GM12864 (cell line): ENCODE measurements at regions not wholly inside any gene's neighbourhood (a gene's known extent, or its start where the extent isn't known, plus 50 kb on each side); places are given as distances from the start of the nearest gene placed in this dataset.

ENCODE experiments used
- DNase-seq: peaks from one replicate; pipeline ENCODE4 v3.0.0-alpha.2; 2011; ENCODE audit warnings: low read depth
- H3K4me3 ChIP-seq: 2 replicates; pipeline ENCODE4 v1.5.1; 2011; ENCODE audit warnings: mild to moderate bottlenecking, low read depth, low read length, control low read depth
- TF ChIP-seq, protein P1 (sequence below): IDR thresholded peaks from 2 replicates; pipeline ENCODE4 v1.5.1; 2011; ENCODE audit warnings: low read depth, mild to moderate bottlenecking, moderate library complexity, low read length, control low read depth, inconsistent platforms; ENCODE audit errors: missing control alignments

DNA sequence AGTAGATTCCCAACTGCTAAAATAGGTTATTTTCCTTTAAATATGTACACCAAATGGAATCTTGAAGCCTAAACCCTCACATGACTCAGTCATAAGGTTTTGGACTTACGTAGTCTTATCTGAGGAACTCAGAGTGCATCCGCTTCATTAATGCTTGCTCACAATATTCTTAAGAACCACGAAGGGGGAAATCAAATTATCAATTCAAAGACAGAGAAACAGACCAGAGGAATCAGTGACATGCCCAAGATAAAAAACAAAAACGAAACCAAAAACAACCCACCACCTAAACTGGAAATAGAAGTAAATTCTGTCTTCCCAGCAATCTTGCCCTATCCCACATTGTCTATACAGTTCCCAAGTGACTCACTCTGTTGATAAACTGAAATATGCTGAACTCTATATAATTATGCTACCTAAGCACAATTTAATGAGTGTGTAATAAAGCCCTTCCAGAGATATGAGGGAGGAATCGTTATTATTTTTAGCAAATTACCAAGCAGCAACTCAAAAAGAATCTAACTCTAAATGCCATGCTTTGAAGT, 135.4 kb upstream of the CBLB start:
- no peak overlapping the region for H3K4me3 ChIP-seq
- DNase-seq = no peak
- TF ChIP-seq, protein P1, sequence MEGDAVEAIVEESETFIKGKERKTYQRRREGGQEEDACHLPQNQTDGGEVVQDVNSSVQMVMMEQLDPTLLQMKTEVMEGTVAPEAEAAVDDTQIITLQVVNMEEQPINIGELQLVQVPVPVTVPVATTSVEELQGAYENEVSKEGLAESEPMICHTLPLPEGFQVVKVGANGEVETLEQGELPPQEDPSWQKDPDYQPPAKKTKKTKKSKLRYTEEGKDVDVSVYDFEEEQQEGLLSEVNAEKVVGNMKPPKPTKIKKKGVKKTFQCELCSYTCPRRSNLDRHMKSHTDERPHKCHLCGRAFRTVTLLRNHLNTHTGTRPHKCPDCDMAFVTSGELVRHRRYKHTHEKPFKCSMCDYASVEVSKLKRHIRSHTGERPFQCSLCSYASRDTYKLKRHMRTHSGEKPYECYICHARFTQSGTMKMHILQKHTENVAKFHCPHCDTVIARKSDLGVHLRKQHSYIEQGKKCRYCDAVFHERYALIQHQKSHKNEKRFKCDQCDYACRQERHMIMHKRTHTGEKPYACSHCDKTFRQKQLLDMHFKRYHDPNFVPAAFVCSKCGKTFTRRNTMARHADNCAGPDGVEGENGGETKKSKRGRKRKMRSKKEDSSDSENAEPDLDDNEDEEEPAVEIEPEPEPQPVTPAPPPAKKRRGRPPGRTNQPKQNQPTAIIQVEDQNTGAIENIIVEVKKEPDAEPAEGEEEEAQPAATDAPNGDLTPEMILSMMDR = no peak

DNA sequence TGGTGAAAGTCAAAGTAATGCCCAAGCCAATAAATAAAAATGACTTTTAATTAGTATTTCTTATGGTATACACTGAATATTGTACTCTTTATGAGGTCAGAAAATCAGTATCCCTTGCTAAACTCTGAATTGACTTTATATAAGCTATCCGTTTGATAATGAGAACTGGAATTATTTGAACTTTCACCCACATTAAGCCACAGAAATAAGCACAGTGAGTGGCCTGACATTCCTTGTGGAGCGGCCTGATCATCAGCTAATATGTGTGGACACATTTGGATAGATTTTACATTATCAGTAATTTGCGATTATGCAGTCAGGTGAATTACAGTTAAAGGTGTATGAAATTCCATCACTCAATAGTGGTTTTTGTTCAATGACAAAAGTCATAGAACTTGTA, 136.0 kb upstream of the CBLB start:
- TF ChIP-seq, protein P1 = no peak
- no peak for DNase-seq
- no peak overlapping the region for H3K4me3 ChIP-seq

DNA sequence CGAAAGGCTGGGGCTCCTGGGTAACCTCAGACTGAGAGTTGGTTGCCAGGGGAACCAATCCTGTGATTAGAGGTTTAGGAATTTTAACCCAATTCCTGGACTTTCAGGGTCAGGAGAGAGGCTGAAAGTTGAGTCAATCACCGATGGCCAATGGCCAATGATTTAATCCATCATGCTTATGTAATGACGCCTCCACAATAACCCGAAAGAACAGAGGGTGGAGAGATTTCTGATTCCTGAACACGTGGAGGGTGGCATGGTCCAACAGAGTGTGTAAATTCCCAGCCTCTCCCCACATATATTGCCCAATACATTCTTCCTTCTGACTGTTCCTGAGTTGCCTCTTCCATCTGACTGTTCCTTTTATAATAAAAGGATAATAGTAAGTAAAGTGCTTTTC, 137.2 kb upstream of the CBLB start:
- no peak for DNase-seq
- no peak overlapping the region for H3K4me3 ChIP-seq
- TF ChIP-seq, protein P1 = no peak

DNA sequence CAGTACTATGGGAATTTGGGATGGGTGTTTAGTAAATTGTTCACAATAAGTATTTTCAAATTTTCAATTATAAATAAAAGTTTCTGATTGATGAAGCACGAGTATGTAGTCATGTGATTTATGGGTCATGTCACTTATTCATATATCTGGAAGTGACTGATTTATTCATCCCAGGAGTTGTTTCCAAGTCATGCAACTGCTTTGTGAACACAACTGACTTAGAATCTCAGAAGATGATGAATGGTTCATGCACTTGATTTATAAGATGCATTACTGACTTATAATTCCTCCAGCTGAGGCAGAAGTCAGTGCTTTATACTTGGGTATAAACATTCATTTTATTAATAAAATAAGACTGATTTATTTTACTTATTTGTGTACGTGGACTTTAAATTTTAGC, 137.8 kb upstream of the CBLB start:
- TF ChIP-seq, protein P1 = no peak

DNA sequence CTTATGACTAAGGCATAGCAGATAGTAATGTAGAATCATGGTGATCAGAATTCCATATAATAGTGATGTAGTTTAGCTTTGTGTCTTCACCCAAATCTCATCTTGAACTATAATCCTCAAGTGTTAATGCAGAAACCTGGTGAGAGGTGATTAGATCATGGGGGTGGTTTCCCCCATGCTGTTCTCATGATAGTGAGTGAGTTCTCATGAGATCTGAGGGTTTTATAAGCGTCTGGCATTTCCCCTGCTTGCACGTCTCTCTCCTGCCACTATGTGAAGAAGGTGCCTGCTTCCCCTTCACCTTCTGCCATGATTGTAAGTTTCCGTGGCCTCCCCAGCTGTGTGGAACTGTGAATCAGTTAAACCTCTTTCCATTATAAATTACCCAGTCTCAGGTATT, 138.7 kb upstream of the CBLB start:
- DNase-seq = no peak
- H3K4me3 ChIP-seq = no peak overlapping the region
- TF ChIP-seq, protein P1 = no peak

More for the DNA sequence above, 137.8 kb upstream of the CBLB start:
- H3K4me3 ChIP-seq = no peak overlapping the region
- no peak for DNase-seq

DNA sequence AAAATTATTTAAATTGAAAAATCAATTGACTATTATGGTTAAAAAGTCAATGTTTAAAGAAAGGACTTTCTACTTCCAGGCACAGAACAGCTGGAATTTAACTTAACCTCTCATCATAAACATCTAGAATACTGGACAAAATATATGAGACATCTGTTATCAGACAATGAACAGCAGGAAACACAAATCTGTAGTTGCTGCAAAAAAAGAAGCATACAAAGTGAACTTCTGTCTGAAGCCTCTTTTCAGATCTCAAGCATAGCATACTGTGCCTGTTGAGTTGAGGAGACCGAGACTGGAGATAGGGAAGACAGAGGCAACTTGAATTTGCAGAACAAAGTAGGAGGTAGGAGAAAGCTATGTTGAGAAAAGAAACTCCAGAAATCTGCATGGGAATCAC, 140.0 kb upstream of the CBLB start:
- TF ChIP-seq, protein P1 = no peak
- H3K4me3 ChIP-seq = no peak overlapping the region
- DNase-seq = no peak

DNA sequence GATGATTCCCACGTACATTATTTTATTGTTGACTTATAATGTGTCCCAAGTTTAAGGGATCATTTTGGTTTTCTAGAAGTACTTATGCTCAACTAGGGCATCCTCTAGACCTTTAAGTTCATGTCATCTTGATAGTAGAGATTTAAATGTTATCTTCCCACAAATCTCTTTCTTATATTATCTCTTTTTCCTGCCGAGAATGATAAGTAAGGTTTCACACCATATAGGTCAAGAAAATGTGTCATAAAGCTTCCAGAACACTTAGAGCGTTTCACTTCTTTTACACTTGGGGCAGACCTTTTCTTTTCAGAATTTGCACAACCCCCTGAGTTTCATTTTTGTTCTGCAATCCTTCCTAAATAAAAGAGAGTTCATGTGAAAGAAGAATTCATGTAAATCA, 142.0 kb upstream of the CBLB start:
- H3K4me3 ChIP-seq = no peak overlapping the region
- DNase-seq = no peak
- TF ChIP-seq, protein P1 = no peak
